NCI-H187 (cell line): ENCODE measurements at regions not wholly inside any gene's neighbourhood (a gene's known extent, or its start where the extent isn't known, plus 50 kb on each side); places are given as distances from the start of the nearest gene placed in this dataset.
"Not testable (repeated sequence)": the region's sequence is repeated elsewhere in the genome, so short reads cannot be mapped to it uniquely, and the experiment has no call there.

Experiments used
- DNase-seq, 2 experiments: peaks; one replicate each; lab custom pipeline; 2025; lab: John Stamatoyannopoulos, UW

- no peak for DNase-seq
These were observed 156.0 kb upstream of the L3MBTL4 start for GRCh38 chr18:6570581-6571238.

GRCh38 chr18:6571239-6571602 lies 156.5 kb upstream of the L3MBTL4 start:
- no peak for DNase-seq

- DNase-seq, result not testable (repeated sequence)
These were observed 157.3 kb upstream of the ARHGAP28 start for GRCh38 chr18:6572192-6572591.

GRCh38 chr18:6574631-6575030 lies 154.9 kb upstream of the ARHGAP28 start:
- no peak for DNase-seq

- no peak for DNase-seq
These were observed 153.6 kb upstream of the ARHGAP28 start for GRCh38 chr18:6575908-6576307.

DNA sequence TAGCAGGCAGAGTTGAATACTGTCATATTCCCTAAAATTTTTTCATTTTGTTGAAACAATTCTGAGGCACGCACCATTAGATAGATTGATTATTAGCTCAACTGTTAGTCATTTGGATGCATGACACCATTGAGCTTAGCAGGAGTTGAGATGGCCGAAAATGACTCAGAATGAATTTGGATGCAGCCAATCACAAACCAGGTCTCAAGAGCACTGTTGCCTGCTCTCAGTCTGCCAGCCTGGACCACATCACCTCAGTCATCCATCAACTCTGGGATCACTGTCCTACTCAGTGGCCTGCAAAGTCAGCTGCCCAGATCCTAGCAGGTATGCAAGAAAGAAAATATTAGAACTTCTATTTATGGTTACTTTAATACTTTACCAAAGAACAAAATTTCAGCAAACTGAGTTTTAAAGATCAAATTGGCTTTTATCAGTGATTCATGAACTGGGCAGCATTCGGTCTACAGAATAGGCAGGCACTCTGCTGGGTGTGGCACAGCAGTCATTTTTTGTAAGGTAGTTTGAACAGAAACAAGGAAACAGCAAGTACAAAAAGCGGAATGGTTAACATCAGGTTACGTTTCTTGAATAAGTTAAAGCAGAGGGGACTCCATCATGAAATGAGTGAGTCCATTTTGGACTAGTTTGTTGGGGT lies 152.7 kb upstream of the ARHGAP28 start:
- DNase-seq, result no peak

DNA sequence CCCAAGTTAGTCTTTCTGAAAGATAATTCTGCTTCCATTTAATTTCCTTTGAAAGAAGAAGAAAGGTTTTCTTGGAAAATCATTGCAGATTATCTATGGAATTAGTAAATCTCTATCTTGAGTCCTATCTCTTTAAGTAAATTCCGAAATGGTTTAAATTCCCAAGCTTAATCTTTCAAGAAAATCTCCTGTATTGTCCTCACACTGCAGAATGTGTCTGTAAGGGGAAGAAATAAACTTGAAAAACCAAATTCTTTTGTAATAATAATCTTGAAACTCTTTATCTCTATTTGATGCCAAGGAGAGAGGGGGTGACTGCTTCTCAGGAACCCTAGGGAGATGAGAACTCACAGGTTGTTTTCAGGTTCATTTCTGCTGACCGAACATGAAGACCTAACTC lies 150.8 kb upstream of the ARHGAP28 start:
- no peak for DNase-seq

- no peak for DNase-seq
These were observed 150.0 kb upstream of the ARHGAP28 start for GRCh38 chr18:6579486-6579885.

DNA sequence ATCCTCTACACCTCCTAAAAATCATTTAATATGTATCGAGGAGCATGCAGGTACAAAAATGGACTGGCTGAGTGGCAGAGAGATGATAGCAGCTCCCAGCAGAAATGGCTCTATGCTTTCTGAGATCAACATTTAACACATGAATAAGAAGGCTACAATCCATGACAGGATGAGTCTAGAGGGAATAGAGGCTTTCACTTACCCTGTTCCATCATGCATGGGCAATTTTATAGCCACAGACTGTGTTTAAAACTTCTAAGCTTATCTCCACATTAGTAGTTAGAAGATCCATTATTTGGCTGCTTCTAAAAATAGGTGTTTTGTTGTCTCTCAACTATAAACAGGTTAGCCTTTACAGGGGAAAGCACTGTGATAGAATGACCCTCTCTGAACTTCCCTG lies 149.1 kb upstream of the ARHGAP28 start:
- DNase-seq, result no peak

GRCh38 chr18:6589923-6590322 lies 139.6 kb upstream of the ARHGAP28 start:
- no peak for DNase-seq

- DNase-seq, result no peak
These were observed 139.2 kb upstream of the ARHGAP28 start for GRCh38 chr18:6590326-6590725.

DNA sequence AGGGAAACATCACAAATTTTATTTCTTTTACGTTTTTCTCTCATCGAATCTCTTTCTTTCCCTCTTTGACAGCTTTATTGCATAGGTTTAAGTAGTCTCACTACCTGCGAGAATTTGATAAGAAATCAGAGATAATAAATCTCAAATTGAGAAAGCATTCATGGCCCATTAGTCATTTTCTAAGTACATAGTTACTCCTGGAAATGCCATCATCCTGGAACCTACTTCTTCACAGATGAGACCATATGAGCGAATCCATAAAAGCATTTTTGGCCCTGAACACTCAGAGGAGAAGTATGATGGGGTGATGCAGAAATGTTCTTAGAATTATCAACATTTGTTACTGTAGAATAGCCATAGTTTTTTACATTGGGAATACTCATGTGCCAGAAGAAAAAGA lies 138.0 kb upstream of the ARHGAP28 start:
- DNase-seq, result no peak

DNA sequence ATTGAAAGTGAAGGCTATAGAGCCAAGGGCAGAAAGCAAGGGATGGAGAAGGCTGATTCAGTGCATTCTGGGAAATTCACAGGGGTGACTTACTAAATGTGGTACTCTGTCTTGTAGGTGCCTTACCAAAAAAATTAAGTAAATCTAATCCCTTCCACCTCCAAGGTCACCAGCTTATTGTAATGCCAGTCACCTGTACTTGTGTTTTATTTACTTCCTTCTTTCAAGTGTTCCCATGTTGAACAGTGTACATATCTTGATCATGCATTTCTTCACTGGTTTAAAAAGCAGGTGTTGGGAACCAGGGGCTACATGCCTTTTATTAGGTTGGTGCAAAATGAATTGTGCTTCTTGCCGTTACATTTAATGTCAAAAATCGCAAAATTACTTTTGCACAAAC lies 137.0 kb upstream of the ARHGAP28 start:
- no peak for DNase-seq

GRCh38 chr18:6593142-6593885 lies 136.2 kb upstream of the ARHGAP28 start:
- no peak for DNase-seq

DNA sequence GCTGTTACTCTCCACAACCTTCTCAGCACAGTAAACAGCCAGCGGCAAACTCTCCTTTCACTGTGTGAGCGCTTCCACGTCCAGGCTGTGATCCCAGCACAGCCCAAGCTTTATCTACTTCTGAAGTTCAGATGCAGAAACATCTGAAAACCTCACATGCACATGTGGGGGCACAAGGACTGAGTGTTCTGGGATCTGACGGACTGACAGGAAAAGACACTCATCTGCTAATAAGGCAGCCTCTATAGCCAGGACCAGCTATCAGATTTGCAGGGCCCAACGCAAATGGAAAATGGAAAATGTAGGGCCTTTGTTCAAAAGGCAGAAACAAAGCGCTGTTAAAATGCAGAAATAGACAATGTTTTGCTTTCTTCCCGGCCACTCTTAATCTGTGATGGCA lies 133.8 kb upstream of the ARHGAP28 start:
- no peak for DNase-seq

GRCh38 chr18:6598657-6599056 lies 130.9 kb upstream of the ARHGAP28 start:
- DNase-seq, result no peak

- DNase-seq, result no peak
These were observed 128.8 kb upstream of the ARHGAP28 start for GRCh38 chr18:6600667-6601167.

GRCh38 chr18:6601241-6601640 lies 128.3 kb upstream of the ARHGAP28 start:
- no peak for DNase-seq

DNA sequence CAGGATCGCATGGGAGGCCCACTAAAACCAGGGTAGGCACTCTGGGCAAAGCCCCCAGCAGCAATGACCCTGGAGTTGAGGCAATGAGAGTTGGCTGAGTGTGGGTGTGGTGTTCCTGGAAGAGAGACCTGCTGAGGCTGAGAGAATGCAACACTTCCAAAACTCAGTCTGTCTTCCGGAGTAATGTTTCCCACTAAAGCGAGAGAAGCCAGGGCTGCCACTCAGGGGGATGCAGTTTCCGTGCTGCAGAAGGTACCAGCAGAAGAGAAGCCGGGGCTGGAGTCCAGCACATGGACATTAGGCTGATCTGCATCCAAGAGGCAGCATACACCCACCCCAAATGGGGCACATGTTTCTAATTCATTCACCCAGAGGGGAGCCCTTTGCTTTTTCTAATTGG lies 127.2 kb upstream of the ARHGAP28 start:
- no peak for DNase-seq

DNA sequence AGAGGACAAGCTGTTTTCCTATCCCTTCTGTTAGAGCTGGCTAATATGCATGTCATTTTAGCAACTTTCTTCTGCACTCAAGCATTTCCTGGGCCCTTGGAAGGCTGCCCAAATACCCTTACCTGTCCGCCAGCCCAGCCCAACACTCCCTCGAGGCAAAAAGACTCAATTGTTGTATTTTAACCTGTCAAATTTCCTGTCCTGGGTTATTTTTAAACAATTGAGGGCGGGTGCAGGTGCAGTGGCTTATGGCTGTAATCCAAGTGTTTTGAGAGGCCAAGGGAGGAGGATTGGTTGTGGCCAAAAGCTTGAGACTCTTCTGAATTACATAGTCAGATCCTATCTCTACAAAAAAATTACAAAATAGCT lies 125.0 kb upstream of the ARHGAP28 start:
- DNase-seq, result no peak

GRCh38 chr18:6605115-6605869 lies 124.2 kb upstream of the ARHGAP28 start:
- no peak for DNase-seq

DNA sequence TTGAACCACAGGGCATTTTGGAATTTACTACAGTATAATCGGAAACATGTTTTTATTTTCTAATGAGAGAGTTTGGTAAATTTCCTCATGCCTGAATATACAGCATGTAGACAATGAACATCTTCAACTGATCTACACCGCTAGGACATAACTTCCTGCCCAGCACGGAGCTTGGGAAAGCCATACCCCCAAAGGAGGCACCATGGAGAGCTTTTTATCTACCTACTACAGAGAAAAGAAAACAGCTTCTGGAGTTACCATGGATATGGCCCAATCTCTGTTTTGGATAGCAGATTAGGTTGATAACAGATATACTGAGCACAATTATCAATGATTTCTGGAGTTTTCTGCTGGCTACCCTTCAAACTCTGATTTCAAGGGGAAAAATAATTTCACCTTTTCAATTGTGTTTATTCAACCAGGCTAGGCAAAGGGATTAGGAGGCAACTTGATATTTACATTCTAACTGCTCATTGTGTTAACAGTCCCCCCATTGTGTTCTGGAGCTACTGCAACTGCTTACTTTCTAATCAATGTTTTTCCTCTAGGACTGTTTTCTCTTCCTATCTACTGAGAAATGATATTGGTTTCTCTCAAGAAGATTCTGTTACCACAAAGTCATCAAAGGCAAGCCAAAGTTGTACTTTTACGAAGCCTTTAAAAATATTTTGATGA lies 123.0 kb upstream of the ARHGAP28 start:
- DNase-seq, result no peak
